Astrocyte of the spinal cord (primary cell): ENCODE measurements at regions not wholly inside any gene's neighbourhood (a gene's known extent, or its start where the extent isn't known, plus 50 kb on each side); places are given as distances from the start of the nearest gene placed in this dataset.

ENCODE experiments used
- DNase-seq: peaks from one replicate; pipeline ENCODE4 v3.0.0; 2011; ENCODE audit warnings: low read depth, low spot score
- H3K4me3 ChIP-seq: 2 replicates; pipeline ENCODE4 v1.5.1; 2011; ENCODE audit warnings: low read depth, mild to moderate bottlenecking, low read length, moderate library complexity
- CTCF ChIP-seq: IDR thresholded peaks from 2 replicates; pipeline ENCODE4 v1.5.1; 2012; ENCODE audit warnings: low read depth, mild to moderate bottlenecking, low read length, inconsistent platforms
- in situ Hi-C: cut with HindIII; loops from 2 replicates; pipeline ENCODE4 v1.10.0; 2017; ENCODE audit warnings: low sequenced_read_pairs

DNA sequence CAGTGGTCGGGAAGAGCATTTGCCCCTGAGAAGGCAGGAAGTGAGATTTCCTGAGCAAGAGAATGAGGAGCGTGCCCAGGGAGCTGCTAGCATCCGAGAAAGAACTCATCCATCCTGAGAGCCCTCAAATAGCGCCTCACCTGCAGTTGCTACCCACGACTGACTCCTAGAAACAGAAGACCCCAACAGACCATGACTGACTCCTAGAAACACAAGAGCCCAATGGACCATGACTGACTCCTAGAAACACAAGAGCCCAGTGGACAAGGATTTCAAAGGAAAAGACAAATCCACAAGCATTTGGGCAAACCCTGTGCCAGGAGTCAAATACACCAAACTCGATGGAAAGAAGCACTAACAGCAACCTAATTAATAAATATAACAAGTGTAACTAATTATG lies 575.2 kb upstream of the FRG1 start:
- no peak for TF ChIP-seq CTCF
- H3K4me3 ChIP-seq, result no peak overlapping the region
- DNase-seq, result no peak
- in situ Hi-C loops, result no loop called here

- TF ChIP-seq CTCF, result no peak
- in situ Hi-C loops, result no loop called here
- H3K4me3 ChIP-seq, result no peak overlapping the region
- DNase-seq, result no peak
These were observed 572.8 kb upstream of the FRG1 start for GRCh38 chr4:189367832-189368231.

- no peak for DNase-seq
- H3K4me3 ChIP-seq, result no peak overlapping the region
- TF ChIP-seq CTCF, result no peak
- in situ Hi-C loops, result no loop called here
These were observed 566.5 kb upstream of the FRG1 start for GRCh38 chr4:189374176-189374575.

GRCh38 chr4:189376901-189377300 lies 563.8 kb upstream of the FRG1 start:
- no peak for DNase-seq
- H3K4me3 ChIP-seq, result no peak overlapping the region
- in situ Hi-C loops, result no loop called here
- TF ChIP-seq CTCF, result no peak

- TF ChIP-seq CTCF, result no peak
- in situ Hi-C loops, result no loop called here
- H3K4me3 ChIP-seq, result no peak overlapping the region
- no peak for DNase-seq
These were observed 563.1 kb upstream of the FRG1 start for GRCh38 chr4:189377569-189377968.

DNA sequence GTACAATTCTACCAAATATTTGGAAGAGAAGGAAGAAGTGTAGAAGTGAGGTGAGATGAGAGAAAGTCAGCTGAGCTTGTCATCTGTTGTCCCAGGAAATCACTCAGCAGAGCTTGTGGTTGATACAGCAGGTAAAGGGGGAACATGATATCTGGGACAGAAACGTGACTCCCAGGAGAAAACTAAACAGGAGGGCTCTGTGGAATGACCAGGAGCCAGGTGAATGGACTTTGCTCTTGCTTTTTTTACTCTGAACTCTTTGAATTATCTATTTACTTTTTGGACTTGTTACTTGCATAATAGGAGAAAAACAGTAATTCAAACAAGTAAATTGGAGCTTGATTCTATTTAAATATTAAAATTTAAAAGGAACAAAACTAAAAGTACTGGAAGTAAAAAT lies 555.6 kb upstream of the FRG1 start:
- no peak overlapping the region for H3K4me3 ChIP-seq
- in situ Hi-C loops, result no loop called here
- TF ChIP-seq CTCF, result no peak
- DNase-seq, result no peak

DNA sequence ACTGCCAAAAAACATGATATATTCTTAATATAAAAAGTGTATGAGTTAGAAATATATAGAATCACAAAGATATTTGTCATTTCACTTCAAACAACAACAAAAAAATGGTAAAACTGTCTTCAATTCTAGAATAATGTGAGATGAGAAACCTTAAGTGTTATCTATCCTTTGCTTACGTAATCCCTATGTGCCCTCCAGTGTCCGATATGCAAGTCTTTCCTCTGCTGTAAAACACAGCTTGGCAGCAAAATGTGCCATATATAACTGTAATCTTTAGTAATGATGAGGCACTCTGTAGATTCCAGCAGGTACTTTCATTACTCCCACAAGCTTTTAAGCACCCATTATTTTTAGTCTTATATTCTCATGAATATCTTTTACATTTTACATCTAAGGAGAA lies 555.1 kb upstream of the FRG1 start:
- in situ Hi-C loops, result no loop called here
- DNase-seq, result no peak
- no peak for TF ChIP-seq CTCF

More for the DNA sequence above, 555.1 kb upstream of the FRG1 start:
- no peak overlapping the region for H3K4me3 ChIP-seq
